SK-N-SH (cell line): ENCODE measurements at regions not wholly inside any gene's neighbourhood (a gene's known extent, or its start where the extent isn't known, plus 50 kb on each side); places are given as distances from the start of the nearest gene placed in this dataset.

Source experiments
- CTCF ChIP-seq: fragments of 200-600 bp; sonication (generic); IDR thresholded peaks from 2 replicates; pipeline ENCODE4 v1.6.1; 2017; ENCODE audit warnings: antibody characterized with exemption, mild to moderate bottlenecking, moderate library complexity
- EP300 ChIP-seq, 2 experiments: IDR thresholded peaks; 2 replicates each; pipeline versions ENCODE4 v1.4.0 to v1.6.1; 2012; ENCODE audit warnings: borderline replicate concordance in 1 of 2, low read depth in 1 of 2, low read length in 1 of 2
- FOXJ3 ChIP-seq: sonication (generic); formaldehyde crosslinking; IDR thresholded peaks from 2 replicates; pipeline ENCODE4 v1.5.1; 2020; ENCODE audit warnings: mild to moderate bottlenecking, missing genetic modification reagents
- MXI1 ChIP-seq: IDR thresholded peaks from 2 replicates; pipeline ENCODE4 v1.6.1; 2012; ENCODE audit warnings: mild to moderate bottlenecking, low read depth, low read length, improper control_type of control experiment
- NRF1 ChIP-seq: IDR thresholded peaks from 2 replicates; pipeline ENCODE4 v1.6.1; 2012; ENCODE audit warnings: low read depth, mild to moderate bottlenecking, low read length
- POLR2AphosphoS5 ChIP-seq: IDR thresholded peaks from 2 replicates; pipeline ENCODE4 v1.6.1; 2012; ENCODE audit warnings: low read depth, low read length
- SMC3 ChIP-seq: IDR thresholded peaks from 2 replicates; pipeline ENCODE4 v1.6.1; 2012; ENCODE audit warnings: low read depth, low read length, improper control_type of control experiment
- TCF12 ChIP-seq: IDR thresholded peaks from 2 replicates; pipeline ENCODE4 v1.4.0; 2012
- TF ChIP-seq, protein P1 (sequence below): IDR thresholded peaks from 2 replicates; pipeline ENCODE4 v1.4.0; 2012; ENCODE audit warnings: low read depth
- TF ChIP-seq, protein P2 (sequence below): IDR thresholded peaks from 2 replicates; pipeline ENCODE4 v1.4.0; 2012; ENCODE audit warnings: low read depth, borderline replicate concordance
- TF ChIP-seq, protein P3 (sequence below): IDR thresholded peaks from 2 replicates; pipeline ENCODE4 v1.6.1; 2012; ENCODE audit warnings: mild to moderate bottlenecking, low read depth, low read length, moderate library complexity
- TF ChIP-seq, protein P4 (sequence below): fragments of 150-350 bp; IDR thresholded peaks from 2 replicates; pipeline ENCODE4 v1.6.1; 2017; ENCODE audit warnings: antibody characterized with exemption, low read length, low read depth, borderline replicate concordance

GRCh38 chr20:50428097-50428828 lies 81.9 kb upstream of the PTPN1 start:
- TF ChIP-seq CTCF = no peak
- TF ChIP-seq, protein P1, sequence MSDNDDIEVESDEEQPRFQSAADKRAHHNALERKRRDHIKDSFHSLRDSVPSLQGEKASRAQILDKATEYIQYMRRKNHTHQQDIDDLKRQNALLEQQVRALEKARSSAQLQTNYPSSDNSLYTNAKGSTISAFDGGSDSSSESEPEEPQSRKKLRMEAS = no peak
- TF ChIP-seq FOXJ3 (CRISPR knock-in tag) = no peak
- TF ChIP-seq, protein P2, sequence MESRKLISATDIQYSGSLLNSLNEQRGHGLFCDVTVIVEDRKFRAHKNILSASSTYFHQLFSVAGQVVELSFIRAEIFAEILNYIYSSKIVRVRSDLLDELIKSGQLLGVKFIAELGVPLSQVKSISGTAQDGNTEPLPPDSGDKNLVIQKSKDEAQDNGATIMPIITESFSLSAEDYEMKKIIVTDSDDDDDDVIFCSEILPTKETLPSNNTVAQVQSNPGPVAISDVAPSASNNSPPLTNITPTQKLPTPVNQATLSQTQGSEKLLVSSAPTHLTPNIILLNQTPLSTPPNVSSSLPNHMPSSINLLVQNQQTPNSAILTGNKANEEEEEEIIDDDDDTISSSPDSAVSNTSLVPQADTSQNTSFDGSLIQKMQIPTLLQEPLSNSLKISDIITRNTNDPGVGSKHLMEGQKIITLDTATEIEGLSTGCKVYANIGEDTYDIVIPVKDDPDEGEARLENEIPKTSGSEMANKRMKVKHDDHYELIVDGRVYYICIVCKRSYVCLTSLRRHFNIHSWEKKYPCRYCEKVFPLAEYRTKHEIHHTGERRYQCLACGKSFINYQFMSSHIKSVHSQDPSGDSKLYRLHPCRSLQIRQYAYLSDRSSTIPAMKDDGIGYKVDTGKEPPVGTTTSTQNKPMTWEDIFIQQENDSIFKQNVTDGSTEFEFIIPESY = no peak
- TF ChIP-seq, protein P3, sequence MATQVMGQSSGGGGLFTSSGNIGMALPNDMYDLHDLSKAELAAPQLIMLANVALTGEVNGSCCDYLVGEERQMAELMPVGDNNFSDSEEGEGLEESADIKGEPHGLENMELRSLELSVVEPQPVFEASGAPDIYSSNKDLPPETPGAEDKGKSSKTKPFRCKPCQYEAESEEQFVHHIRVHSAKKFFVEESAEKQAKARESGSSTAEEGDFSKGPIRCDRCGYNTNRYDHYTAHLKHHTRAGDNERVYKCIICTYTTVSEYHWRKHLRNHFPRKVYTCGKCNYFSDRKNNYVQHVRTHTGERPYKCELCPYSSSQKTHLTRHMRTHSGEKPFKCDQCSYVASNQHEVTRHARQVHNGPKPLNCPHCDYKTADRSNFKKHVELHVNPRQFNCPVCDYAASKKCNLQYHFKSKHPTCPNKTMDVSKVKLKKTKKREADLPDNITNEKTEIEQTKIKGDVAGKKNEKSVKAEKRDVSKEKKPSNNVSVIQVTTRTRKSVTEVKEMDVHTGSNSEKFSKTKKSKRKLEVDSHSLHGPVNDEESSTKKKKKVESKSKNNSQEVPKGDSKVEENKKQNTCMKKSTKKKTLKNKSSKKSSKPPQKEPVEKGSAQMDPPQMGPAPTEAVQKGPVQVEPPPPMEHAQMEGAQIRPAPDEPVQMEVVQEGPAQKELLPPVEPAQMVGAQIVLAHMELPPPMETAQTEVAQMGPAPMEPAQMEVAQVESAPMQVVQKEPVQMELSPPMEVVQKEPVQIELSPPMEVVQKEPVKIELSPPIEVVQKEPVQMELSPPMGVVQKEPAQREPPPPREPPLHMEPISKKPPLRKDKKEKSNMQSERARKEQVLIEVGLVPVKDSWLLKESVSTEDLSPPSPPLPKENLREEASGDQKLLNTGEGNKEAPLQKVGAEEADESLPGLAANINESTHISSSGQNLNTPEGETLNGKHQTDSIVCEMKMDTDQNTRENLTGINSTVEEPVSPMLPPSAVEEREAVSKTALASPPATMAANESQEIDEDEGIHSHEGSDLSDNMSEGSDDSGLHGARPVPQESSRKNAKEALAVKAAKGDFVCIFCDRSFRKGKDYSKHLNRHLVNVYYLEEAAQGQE = no peak
- TF ChIP-seq EP300 (IDR thresholded peaks at IDR 0.05; ENCODE audit: borderline replicate concordance in 1 of 2, low read depth in 1 of 2, low read length in 1 of 2) = no peak
- TF ChIP-seq, protein P4, sequence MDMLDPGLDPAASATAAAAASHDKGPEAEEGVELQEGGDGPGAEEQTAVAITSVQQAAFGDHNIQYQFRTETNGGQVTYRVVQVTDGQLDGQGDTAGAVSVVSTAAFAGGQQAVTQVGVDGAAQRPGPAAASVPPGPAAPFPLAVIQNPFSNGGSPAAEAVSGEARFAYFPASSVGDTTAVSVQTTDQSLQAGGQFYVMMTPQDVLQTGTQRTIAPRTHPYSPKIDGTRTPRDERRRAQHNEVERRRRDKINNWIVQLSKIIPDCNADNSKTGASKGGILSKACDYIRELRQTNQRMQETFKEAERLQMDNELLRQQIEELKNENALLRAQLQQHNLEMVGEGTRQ = no peak
- TF ChIP-seq NRF1 = no peak
- no peak for TF ChIP-seq SMC3
- TF ChIP-seq POLR2AphosphoS5 = no peak
- no peak for TF ChIP-seq TCF12
- TF ChIP-seq MXI1 = no peak
